PC-9 (cell line): ENCODE measurements at regions not wholly inside any gene's neighbourhood (a gene's known extent, or its start where the extent isn't known, plus 50 kb on each side); places are given as distances from the start of the nearest gene placed in this dataset.

ENCODE experiments used
- EZH2 ChIP-seq: fragments of 200-600 bp; sonication (generic); IDR thresholded peaks from 2 replicates; pipeline ENCODE4 v1.8.0; 2017; ENCODE audit warnings: antibody characterized with exemption, low read depth
- TF ChIP-seq, protein P1 (sequence below): fragments of 200-600 bp; sonication (generic); conservative IDR thresholded peaks from 2 replicates; pipeline ENCODE4 v1.6.1; 2017; ENCODE audit warnings: mixed run types, antibody characterized with exemption, mild to moderate bottlenecking, moderate library complexity

DNA sequence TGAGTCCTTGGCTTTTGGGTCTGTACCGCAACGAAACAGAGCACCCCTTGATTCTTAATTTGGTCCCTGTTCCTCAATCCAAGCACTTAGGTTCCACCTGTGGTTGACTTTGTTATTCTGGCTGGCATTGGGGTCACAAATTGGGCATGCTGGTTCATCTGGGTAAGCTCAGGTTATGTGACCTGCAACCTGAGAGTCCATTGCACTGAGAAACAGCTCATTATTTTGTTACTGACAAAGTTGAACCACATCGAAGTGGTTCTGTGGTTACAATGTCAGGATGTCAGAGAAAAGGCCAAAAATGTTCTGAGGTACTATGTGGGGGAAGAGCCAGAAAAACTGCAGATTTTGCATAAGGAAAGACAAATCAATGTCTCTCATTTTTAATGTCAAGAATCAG, 74.2 kb downstream of the ZNF621 start:
- TF ChIP-seq, protein P1, sequence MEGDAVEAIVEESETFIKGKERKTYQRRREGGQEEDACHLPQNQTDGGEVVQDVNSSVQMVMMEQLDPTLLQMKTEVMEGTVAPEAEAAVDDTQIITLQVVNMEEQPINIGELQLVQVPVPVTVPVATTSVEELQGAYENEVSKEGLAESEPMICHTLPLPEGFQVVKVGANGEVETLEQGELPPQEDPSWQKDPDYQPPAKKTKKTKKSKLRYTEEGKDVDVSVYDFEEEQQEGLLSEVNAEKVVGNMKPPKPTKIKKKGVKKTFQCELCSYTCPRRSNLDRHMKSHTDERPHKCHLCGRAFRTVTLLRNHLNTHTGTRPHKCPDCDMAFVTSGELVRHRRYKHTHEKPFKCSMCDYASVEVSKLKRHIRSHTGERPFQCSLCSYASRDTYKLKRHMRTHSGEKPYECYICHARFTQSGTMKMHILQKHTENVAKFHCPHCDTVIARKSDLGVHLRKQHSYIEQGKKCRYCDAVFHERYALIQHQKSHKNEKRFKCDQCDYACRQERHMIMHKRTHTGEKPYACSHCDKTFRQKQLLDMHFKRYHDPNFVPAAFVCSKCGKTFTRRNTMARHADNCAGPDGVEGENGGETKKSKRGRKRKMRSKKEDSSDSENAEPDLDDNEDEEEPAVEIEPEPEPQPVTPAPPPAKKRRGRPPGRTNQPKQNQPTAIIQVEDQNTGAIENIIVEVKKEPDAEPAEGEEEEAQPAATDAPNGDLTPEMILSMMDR = no peak
- no peak for TF ChIP-seq EZH2
